Vagina (tissue), 2 donors: ENCODE measurements at regions not wholly inside any gene's neighbourhood (a gene's known extent, or its start where the extent isn't known, plus 50 kb on each side); places are given as distances from the start of the nearest gene placed in this dataset.

Source experiments
- DNase-seq, 2 donors: peaks; one replicate each; pipeline ENCODE4 v3.0.0-alpha.2; 2017; ENCODE audit errors: extremely low spot score in 2 of 2
- H3K27ac ChIP-seq: fragments of 200-600 bp; sonication (generic); one replicate; pipeline ENCODE4 v1.5.1; 2019
- H3K27me3 ChIP-seq: fragments of 200-600 bp; sonication (generic); one replicate; pipeline ENCODE4 v1.5.1; 2019
- H3K36me3 ChIP-seq, 2 donors: fragments of 200-600 bp; sonication (generic); one replicate each; pipeline ENCODE4 v1.5.1; 2017 to 2019
- H3K4me1 ChIP-seq: fragments of 200-600 bp; sonication (generic); one replicate; pipeline ENCODE4 v1.5.1; 2019
- H3K4me3 ChIP-seq, 2 donors: fragments of 200-600 bp; sonication (generic); 1 replicate in 1 of 2; 2 replicates in 1 of 2; pipeline ENCODE4 v1.5.1; 2016 to 2019
- H3K9me3 ChIP-seq: fragments of 200-600 bp; sonication (generic); one replicate; pipeline ENCODE4 v1.5.1; 2019
- CTCF ChIP-seq, 3 experiments: fragments of 450-650 bp in 2 of 3; fragments of 200-600 bp in 1 of 3; sonication (generic) in 1 of 3; IDR thresholded peaks; one replicate each; pipeline ENCODE4 v1.5.1; 2017 to 2019; ENCODE audit warnings: antibody characterized with exemption in 3 of 3, mild to moderate bottlenecking in 2 of 3, moderate library complexity in 2 of 3
- POLR2A ChIP-seq, 2 donors: fragments of 450-650 bp; IDR thresholded peaks; one replicate each; pipeline ENCODE4 v1.6.1; 2017; ENCODE audit warnings: antibody characterized with exemption in 2 of 2, mild to moderate bottlenecking in 2 of 2, moderate library complexity in 2 of 2
- POLR2AphosphoS5 ChIP-seq, 2 donors: sonication (generic); formaldehyde crosslinking; IDR thresholded peaks; one replicate each; pipeline ENCODE4 v1.9.0; 2017; ENCODE audit warnings: antibody characterized with exemption in 2 of 2, mild to moderate bottlenecking in 2 of 2, low read depth in 1 of 2; ENCODE audit not compliant: insufficient read depth in 1 of 2
- intact Hi-C: fragments of 100-400 bp; cut with DNase I; formaldehyde crosslinking; loops from one replicate; pipeline ENCODE4 v1.15.1; 2023

- TF ChIP-seq POLR2A (IDR thresholded peaks at IDR 0.05) (no peak), CTCF (IDR thresholded peaks at IDR 0.05) (no peak), POLR2AphosphoS5 (IDR thresholded peaks at IDR 0.05; ENCODE audit: insufficient read depth in 1 of 2, low read depth in 1 of 2) (no peak)
- no peak overlapping the region for H3K27ac ChIP-seq
- H3K27me3 ChIP-seq = no peaks in the 10 kb centered on the region
- H3K9me3 ChIP-seq = no peaks in the 10 kb centered on the region
- intact Hi-C loops = no loop called here
- H3K4me1 ChIP-seq = no peaks in the 10 kb centered on the region
- no peaks in the 10 kb centered on the region for H3K36me3 ChIP-seq
- no peak overlapping the region for H3K4me3 ChIP-seq
- DNase-seq = no peak
These were observed 455.0 kb upstream of the GJE1 start for GRCh38 chr6:141677598-141678211.

- TF ChIP-seq POLR2AphosphoS5 (IDR thresholded peaks at IDR 0.05; ENCODE audit: insufficient read depth in 1 of 2, low read depth in 1 of 2) = no peak
- TF ChIP-seq CTCF (IDR thresholded peaks at IDR 0.05) = no peak
- no peak for TF ChIP-seq POLR2A (IDR thresholded peaks at IDR 0.05)
- H3K36me3 ChIP-seq = no peaks in the 10 kb centered on the region
- no peaks in the 10 kb centered on the region for H3K4me1 ChIP-seq
- H3K4me3 ChIP-seq = no peak overlapping the region
- intact Hi-C loops = no loop called here
- H3K27ac ChIP-seq = no peak overlapping the region
- no peak for DNase-seq
- no peaks in the 10 kb centered on the region for H3K9me3 ChIP-seq
- no peaks in the 10 kb centered on the region for H3K27me3 ChIP-seq
These were observed 456.8 kb upstream of the GJE1 start for GRCh38 chr6:141675957-141676356.

GRCh38 chr6:141669141-141669540 is 463.6 kb upstream of the GJE1 start:
- intact Hi-C loops = no loop called here
- Histone ChIP-seq H3K36me3 (no peaks in the 10 kb centered on the region), H3K27me3 (no peaks in the 10 kb centered on the region), H3K4me3 (no peak overlapping the region), H3K27ac (no peak overlapping the region), H3K9me3 (no peaks in the 10 kb centered on the region), H3K4me1 (no peaks in the 10 kb centered on the region)
- TF ChIP-seq POLR2AphosphoS5 (IDR thresholded peaks at IDR 0.05; ENCODE audit: insufficient read depth in 1 of 2, low read depth in 1 of 2) = no peak
- TF ChIP-seq POLR2A (IDR thresholded peaks at IDR 0.05) = no peak
- TF ChIP-seq CTCF (IDR thresholded peaks at IDR 0.05) = no peak
- DNase-seq = no peak

- no peaks in the 10 kb centered on the region for H3K9me3 ChIP-seq
- intact Hi-C loops = no loop called here
These were observed 465.0 kb upstream of the GJE1 start for GRCh38 chr6:141667580-141668309.

More at GRCh38 chr6:141667580-141668309, 465.0 kb upstream of the GJE1 start:
- no peak overlapping the region for H3K27ac ChIP-seq
- DNase-seq = no peak
- TF ChIP-seq POLR2A (IDR thresholded peaks at IDR 0.05) = no peak
- no peak for TF ChIP-seq POLR2AphosphoS5 (IDR thresholded peaks at IDR 0.05; ENCODE audit: insufficient read depth in 1 of 2, low read depth in 1 of 2)
- TF ChIP-seq CTCF (IDR thresholded peaks at IDR 0.05) = no peak
- H3K4me3 ChIP-seq = no peak overlapping the region
- H3K36me3 ChIP-seq = no peaks in the 10 kb centered on the region
- no peaks in the 10 kb centered on the region for H3K4me1 ChIP-seq
- H3K27me3 ChIP-seq = no peaks in the 10 kb centered on the region
